ENCODE measurements at regions not wholly inside any gene's neighbourhood (a gene's known extent, or its start where the extent isn't known, plus 50 kb on each side); places are given as distances from the start of the nearest gene placed in this dataset.

DNA sequence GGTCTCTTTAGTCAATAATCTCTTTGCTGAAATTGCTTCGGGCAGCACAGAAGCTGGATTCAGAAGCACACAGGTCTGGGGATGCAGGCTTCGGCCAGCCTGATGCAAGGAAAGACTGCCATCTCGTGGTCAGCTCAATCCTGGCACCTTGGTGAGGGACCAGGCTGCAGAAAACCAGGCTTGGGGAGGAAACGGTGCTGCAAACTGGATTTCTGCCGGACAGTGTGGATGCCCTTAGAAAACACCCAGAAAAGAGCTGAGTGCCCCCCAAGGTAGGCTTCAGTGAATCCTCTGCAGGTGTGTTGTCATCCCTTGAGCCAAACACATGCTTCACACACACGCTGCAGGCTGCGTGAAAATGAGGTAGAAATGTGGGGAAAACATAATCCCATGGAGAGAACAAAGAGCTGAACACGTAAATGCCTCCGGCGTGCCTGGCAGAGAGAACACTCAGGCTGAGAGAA lies 89.8 kb upstream of the PAX1 start:
- TF ChIP-seq JUND (IDR thresholded peaks at IDR 0.05) (no peak), TAF1 (conservative IDR thresholded peaks at IDR 0.05) (no peak), REST (IDR thresholded peaks at IDR 0.05) (no peak), FOXA2 (IDR thresholded peaks at IDR 0.05) (no peak), GABPA (IDR thresholded peaks at IDR 0.05 in 1 of 2, conservative IDR thresholded peaks at IDR 0.05 in 1 of 2) (no peak), EGR1 (IDR thresholded peaks at IDR 0.05; ENCODE audit: low read depth in 2 of 2) (no peak)
- TF ChIP-seq, protein P1, sequence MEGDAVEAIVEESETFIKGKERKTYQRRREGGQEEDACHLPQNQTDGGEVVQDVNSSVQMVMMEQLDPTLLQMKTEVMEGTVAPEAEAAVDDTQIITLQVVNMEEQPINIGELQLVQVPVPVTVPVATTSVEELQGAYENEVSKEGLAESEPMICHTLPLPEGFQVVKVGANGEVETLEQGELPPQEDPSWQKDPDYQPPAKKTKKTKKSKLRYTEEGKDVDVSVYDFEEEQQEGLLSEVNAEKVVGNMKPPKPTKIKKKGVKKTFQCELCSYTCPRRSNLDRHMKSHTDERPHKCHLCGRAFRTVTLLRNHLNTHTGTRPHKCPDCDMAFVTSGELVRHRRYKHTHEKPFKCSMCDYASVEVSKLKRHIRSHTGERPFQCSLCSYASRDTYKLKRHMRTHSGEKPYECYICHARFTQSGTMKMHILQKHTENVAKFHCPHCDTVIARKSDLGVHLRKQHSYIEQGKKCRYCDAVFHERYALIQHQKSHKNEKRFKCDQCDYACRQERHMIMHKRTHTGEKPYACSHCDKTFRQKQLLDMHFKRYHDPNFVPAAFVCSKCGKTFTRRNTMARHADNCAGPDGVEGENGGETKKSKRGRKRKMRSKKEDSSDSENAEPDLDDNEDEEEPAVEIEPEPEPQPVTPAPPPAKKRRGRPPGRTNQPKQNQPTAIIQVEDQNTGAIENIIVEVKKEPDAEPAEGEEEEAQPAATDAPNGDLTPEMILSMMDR (IDR thresholded peaks at IDR 0.05; ENCODE audit: low read depth, low read length, missing input control): peak; percentile 77
- TF ChIP-seq, protein P2, sequence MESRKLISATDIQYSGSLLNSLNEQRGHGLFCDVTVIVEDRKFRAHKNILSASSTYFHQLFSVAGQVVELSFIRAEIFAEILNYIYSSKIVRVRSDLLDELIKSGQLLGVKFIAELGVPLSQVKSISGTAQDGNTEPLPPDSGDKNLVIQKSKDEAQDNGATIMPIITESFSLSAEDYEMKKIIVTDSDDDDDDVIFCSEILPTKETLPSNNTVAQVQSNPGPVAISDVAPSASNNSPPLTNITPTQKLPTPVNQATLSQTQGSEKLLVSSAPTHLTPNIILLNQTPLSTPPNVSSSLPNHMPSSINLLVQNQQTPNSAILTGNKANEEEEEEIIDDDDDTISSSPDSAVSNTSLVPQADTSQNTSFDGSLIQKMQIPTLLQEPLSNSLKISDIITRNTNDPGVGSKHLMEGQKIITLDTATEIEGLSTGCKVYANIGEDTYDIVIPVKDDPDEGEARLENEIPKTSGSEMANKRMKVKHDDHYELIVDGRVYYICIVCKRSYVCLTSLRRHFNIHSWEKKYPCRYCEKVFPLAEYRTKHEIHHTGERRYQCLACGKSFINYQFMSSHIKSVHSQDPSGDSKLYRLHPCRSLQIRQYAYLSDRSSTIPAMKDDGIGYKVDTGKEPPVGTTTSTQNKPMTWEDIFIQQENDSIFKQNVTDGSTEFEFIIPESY (IDR thresholded peaks at IDR 0.05): no peak
- TF ChIP-seq, protein P3, sequence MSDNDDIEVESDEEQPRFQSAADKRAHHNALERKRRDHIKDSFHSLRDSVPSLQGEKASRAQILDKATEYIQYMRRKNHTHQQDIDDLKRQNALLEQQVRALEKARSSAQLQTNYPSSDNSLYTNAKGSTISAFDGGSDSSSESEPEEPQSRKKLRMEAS (IDR thresholded peaks at IDR 0.05): no peak
